Epithelial cell of esophagus (primary cell): ENCODE measurements at regions not wholly inside any gene's neighbourhood (a gene's known extent, or its start where the extent isn't known, plus 50 kb on each side); places are given as distances from the start of the nearest gene placed in this dataset.

ENCODE experiments used
- DNase-seq: peaks from one replicate; pipeline ENCODE4 v3.0.0; 2010; ENCODE audit warnings: low read depth
- H3K4me3 ChIP-seq: 2 replicates; pipeline ENCODE4 v1.5.1; 2011; ENCODE audit warnings: mild to moderate bottlenecking, low read length, control low read depth
- CTCF ChIP-seq: IDR thresholded peaks from 2 replicates; pipeline ENCODE4 v1.5.1; 2011; ENCODE audit warnings: low read depth, mild to moderate bottlenecking, low read length, control low read depth, inconsistent platforms; ENCODE audit not compliant: insufficient read depth; ENCODE audit errors: missing control alignments

GRCh38 chr2:38474715-38475566 is 97.9 kb upstream of the ATL2 start:
- DNase-seq, result no peak
- H3K4me3 ChIP-seq, result no peak overlapping the region
- no peak for TF ChIP-seq CTCF

GRCh38 chr2:38474021-38474456 is 97.0 kb upstream of the ATL2 start:
- DNase-seq, result no peak
- no peak for TF ChIP-seq CTCF
- H3K4me3 ChIP-seq, result no peak overlapping the region

DNA sequence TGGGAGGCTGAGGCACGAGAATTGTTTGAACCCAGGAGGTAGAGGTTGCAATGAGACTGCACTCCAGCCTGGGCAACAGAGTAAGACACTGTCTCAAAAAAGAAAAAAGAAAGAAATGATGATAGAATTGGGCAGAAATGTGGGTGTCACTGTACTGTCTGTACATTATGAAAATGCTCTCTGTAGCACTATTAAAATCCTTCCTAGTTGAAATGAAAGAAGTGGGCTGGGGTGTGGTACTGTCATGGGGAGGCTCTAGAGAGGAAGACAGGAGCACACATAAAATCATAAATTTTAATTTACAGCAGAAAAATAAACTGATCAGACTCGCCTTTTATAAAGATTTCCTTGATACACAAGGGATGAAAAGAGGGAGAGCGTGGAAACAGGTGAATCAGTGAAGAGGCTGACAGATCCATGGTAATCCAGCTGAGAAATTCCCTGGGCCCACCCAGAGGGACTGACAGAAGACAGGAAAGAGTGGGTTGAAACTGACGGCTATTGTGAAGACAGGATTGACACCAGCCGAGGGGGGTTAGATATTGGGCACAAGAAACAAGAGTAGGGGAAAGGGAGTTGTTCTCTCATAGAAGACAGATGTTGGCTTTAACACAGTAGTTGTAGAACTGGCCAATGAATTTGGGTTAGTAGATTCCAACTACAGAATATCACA is 96.4 kb upstream of the ATL2 start:
- no peak overlapping the region for H3K4me3 ChIP-seq
- DNase-seq, result no peak
- TF ChIP-seq CTCF, result no peak

- no peak overlapping the region for H3K4me3 ChIP-seq
- no peak for DNase-seq
- TF ChIP-seq CTCF, result no peak
Measured at GRCh38 chr2:38470115-38470514, 93.0 kb upstream of the ATL2 start.

DNA sequence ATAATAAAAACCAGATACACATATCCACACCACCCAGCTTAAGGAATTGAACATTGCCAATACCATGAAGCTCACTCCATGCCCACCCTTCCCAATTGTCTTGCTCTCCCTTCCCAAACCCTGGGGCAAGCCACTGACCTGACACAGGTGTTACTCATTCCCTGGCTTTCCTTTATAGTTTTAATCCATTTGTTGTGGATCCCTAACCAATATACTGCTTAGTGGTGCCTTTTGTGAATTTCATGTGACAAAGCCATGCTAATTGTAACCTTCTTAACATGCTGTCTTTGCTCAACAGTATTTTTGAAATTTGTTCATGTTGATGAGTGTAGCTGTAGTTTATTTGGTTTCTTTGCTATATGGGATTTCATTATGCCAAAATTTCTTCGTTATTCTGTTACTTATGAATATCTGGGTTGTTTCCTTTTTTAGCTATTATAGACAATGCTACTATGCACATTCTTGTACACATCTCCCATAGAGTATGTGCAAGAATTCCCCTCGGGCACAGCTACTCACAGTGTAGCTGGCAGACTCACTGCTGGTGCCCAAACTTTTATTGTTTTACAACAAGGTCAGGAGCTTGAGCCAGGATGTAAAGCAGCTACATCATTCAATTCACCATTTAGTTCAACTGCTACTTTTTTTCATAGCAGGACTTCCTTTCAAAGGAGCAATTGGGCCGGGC is 90.8 kb upstream of the ATL2 start:
- DNase-seq, result peak; percentile 45
- H3K4me3 ChIP-seq, result no peak overlapping the region
- TF ChIP-seq CTCF, result no peak

DNA sequence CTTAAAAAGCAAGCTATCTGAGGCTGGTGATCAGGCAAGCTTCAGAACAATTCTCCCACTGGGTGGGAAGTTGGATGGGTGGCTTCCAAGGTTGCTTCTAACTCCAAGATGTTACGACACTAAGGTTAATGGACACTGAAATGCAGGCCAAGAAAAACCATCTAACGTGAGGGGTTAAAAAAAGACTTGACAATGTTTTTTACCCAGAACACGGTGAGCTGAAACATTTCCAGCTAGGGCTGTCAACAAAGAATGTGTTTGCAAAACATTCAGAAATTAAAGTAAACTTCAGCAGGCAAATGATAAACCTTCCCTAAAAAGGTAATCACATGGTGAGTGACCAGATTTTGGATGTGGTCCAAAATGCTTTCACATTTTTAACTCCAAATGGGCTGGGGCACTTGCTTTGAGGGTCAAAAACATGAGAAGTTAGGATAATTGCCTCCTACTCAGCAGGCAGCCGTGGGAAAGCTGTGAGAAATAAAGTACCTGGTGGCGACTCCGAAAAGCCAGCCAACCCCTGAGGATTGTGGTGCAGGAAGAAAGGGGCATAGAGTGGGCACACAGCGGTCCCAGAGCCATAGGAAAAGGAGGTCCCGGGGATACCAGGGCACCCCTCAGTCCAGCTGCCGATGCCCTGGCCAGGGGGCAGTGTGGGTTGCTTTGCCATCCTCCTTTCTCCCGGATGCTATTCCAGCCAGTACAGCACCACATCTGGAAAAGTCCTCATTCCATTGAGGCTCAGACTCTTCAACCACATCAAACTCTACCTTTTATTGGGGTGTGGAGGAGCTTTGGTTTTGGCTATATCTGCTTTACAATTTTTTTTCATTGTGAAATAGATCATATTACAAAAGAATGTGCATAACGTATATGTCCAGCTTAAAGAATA is 90.0 kb upstream of the ATL2 start:
- no peak for TF ChIP-seq CTCF
- DNase-seq, result no peak
- no peak overlapping the region for H3K4me3 ChIP-seq
